ENCODE measurements at regions not wholly inside any gene's neighbourhood (a gene's known extent, or its start where the extent isn't known, plus 50 kb on each side); places are given as distances from the start of the nearest gene placed in this dataset.
"Not testable (repeated sequence)": the region's sequence is repeated elsewhere in the genome, so short reads cannot be mapped to it uniquely, and the experiment has no call there.

GRCh38 chr3:192968901-192969300 is 51.2 kb upstream of the MB21D2 start:
- DNase-seq (ENCODE audit: low read depth in 3 of 3, low spot score in 2 of 3) = not testable (repeated sequence)

- no peak for DNase-seq (ENCODE audit: low read depth in 3 of 3, low spot score in 2 of 3)
Measured at GRCh38 chr3:192980632-192981031, 63.0 kb upstream of the MB21D2 start.

- no peak for DNase-seq (ENCODE audit: low read depth in 3 of 3, low spot score in 2 of 3)
Measured at GRCh38 chr3:192986379-192986778, 68.7 kb upstream of the MB21D2 start.

- no peak for DNase-seq (ENCODE audit: low read depth in 3 of 3, low spot score in 2 of 3)
Measured at GRCh38 chr3:192991356-192991755, 73.7 kb upstream of the MB21D2 start.

GRCh38 chr3:192992361-192992760 is 74.7 kb upstream of the MB21D2 start:
- no peak for DNase-seq (ENCODE audit: low read depth in 3 of 3, low spot score in 2 of 3)

GRCh38 chr3:192993411-192993810 is 75.8 kb upstream of the MB21D2 start:
- DNase-seq (ENCODE audit: low read depth in 3 of 3, low spot score in 2 of 3) = no peak

GRCh38 chr3:193001113-193001512 is 83.5 kb upstream of the MB21D2 start:
- DNase-seq (ENCODE audit: low read depth in 3 of 3, low spot score in 2 of 3) = not testable (repeated sequence)

- DNase-seq (ENCODE audit: low read depth in 3 of 3, low spot score in 2 of 3) = not testable (repeated sequence)
Measured at GRCh38 chr3:193003624-193004023, 86.0 kb upstream of the MB21D2 start.

- DNase-seq (ENCODE audit: low read depth in 3 of 3, low spot score in 2 of 3) = no peak
Measured at GRCh38 chr3:193008654-193009053, 91.0 kb upstream of the MB21D2 start.

GRCh38 chr3:193010191-193010590 is 92.5 kb upstream of the MB21D2 start:
- no peak for DNase-seq (ENCODE audit: low read depth in 3 of 3, low spot score in 2 of 3)

GRCh38 chr3:193011958-193012357 is 94.3 kb upstream of the MB21D2 start:
- DNase-seq (ENCODE audit: low read depth in 3 of 3, low spot score in 2 of 3) = no peak

GRCh38 chr3:193014902-193015301 is 97.2 kb upstream of the MB21D2 start:
- DNase-seq (ENCODE audit: low read depth in 3 of 3, low spot score in 2 of 3) = no peak

GRCh38 chr3:193016437-193016901 is 98.8 kb upstream of the MB21D2 start:
- DNase-seq (ENCODE audit: low read depth in 3 of 3, low spot score in 2 of 3) = no peak

- no peak for DNase-seq (ENCODE audit: low read depth in 3 of 3, low spot score in 2 of 3)
Measured at GRCh38 chr3:193021506-193022010, 103.9 kb upstream of the MB21D2 start.

GRCh38 chr3:193023218-193023617 is 105.6 kb upstream of the MB21D2 start:
- DNase-seq (ENCODE audit: low read depth in 3 of 3, low spot score in 2 of 3) = no peak

GRCh38 chr3:193028258-193028657 is 110.6 kb upstream of the MB21D2 start:
- DNase-seq (ENCODE audit: low read depth in 3 of 3, low spot score in 2 of 3) = no peak

- no peak for DNase-seq (ENCODE audit: low read depth in 3 of 3, low spot score in 2 of 3)
Measured at GRCh38 chr3:193029800-193030199, 112.1 kb upstream of the MB21D2 start.

- DNase-seq (ENCODE audit: low read depth in 3 of 3, low spot score in 2 of 3) = no peak
Measured at GRCh38 chr3:193030276-193030675, 112.6 kb upstream of the MB21D2 start.

- DNase-seq (ENCODE audit: low read depth in 3 of 3, low spot score in 2 of 3) = no peak
Measured at GRCh38 chr3:193031911-193032310, 114.3 kb upstream of the MB21D2 start.

- no peak for DNase-seq (ENCODE audit: low read depth in 3 of 3, low spot score in 2 of 3)
Measured at GRCh38 chr3:193033226-193033780, 115.6 kb upstream of the MB21D2 start.

GRCh38 chr3:193037828-193038227 is 120.2 kb upstream of the MB21D2 start:
- not testable (repeated sequence) for DNase-seq (ENCODE audit: low read depth in 3 of 3, low spot score in 2 of 3)

- DNase-seq (ENCODE audit: low read depth in 3 of 3, low spot score in 2 of 3) = no peak
Measured at GRCh38 chr3:193039058-193039457, 121.4 kb upstream of the MB21D2 start.

Measured in right renal cortex interstitium (tissue), 3 donors.